HEK293 (cell line): ENCODE measurements at regions not wholly inside any gene's neighbourhood (a gene's known extent, or its start where the extent isn't known, plus 50 kb on each side); places are given as distances from the start of the nearest gene placed in this dataset.

ENCODE experiments used
- FEZF1 ChIP-seq: fragments of 450-650 bp; formaldehyde crosslinking; IDR thresholded peaks from 2 replicates; pipeline ENCODE4 v1.5.1; 2016; ENCODE audit warnings: missing biosample characterization, missing genetic modification characterization
- GLI2 ChIP-seq: fragments of 450-650 bp; formaldehyde crosslinking; IDR thresholded peaks from 2 replicates; pipeline ENCODE4; 2017; ENCODE audit warnings: missing biosample characterization, missing genetic modification characterization, low read depth, borderline replicate concordance
- OSR2 ChIP-seq: fragments of 450-650 bp; formaldehyde crosslinking; IDR thresholded peaks from 2 replicates; pipeline ENCODE4 v1.5.1; 2016; ENCODE audit warnings: missing biosample characterization, missing genetic modification characterization
- REPIN1 ChIP-seq: fragments of 450-650 bp; formaldehyde crosslinking; IDR thresholded peaks from 2 replicates; pipeline ENCODE4 v1.5.1; 2017; ENCODE audit warnings: missing biosample characterization, missing genetic modification characterization, low read depth
- SP3 ChIP-seq: fragments of 450-650 bp; formaldehyde crosslinking; IDR thresholded peaks from 2 replicates; pipeline ENCODE4 v1.5.1; 2016; ENCODE audit warnings: missing biosample characterization, missing genetic modification characterization
- SP7 ChIP-seq: fragments of 450-650 bp; formaldehyde crosslinking; IDR thresholded peaks from 2 replicates; pipeline ENCODE4 v1.5.1; 2016; ENCODE audit warnings: missing biosample characterization, missing genetic modification characterization
- WT1 ChIP-seq: fragments of 450-650 bp; formaldehyde crosslinking; IDR thresholded peaks from 2 replicates; pipeline ENCODE4 v1.5.1; 2016; ENCODE audit warnings: missing biosample characterization, missing genetic modification characterization
- ZNF132 ChIP-seq: fragments of 450-650 bp; formaldehyde crosslinking; IDR thresholded peaks from 2 replicates; pipeline ENCODE4 v1.5.1; 2017; ENCODE audit warnings: missing biosample characterization, missing genetic modification characterization, borderline replicate concordance
- ZNF157 ChIP-seq: fragments of 450-650 bp; formaldehyde crosslinking; IDR thresholded peaks from 2 replicates; pipeline ENCODE4 v1.5.1; 2016; ENCODE audit warnings: missing biosample characterization, missing genetic modification characterization
- ZNF169 ChIP-seq: fragments of 450-650 bp; formaldehyde crosslinking; IDR thresholded peaks from 2 replicates; pipeline ENCODE4 v1.5.1; 2016; ENCODE audit warnings: missing biosample characterization, missing genetic modification characterization
- ZNF221 ChIP-seq: fragments of 450-650 bp; formaldehyde crosslinking; IDR thresholded peaks from 2 replicates; pipeline ENCODE4 v1.5.1; 2017; ENCODE audit warnings: missing biosample characterization, missing genetic modification characterization, borderline replicate concordance
- ZNF223 ChIP-seq: fragments of 450-650 bp; formaldehyde crosslinking; IDR thresholded peaks from 2 replicates; pipeline ENCODE4 v1.5.1; 2016; ENCODE audit warnings: missing biosample characterization, missing genetic modification characterization
- ZNF394 ChIP-seq: fragments of 450-650 bp; formaldehyde crosslinking; IDR thresholded peaks from 2 replicates; pipeline ENCODE4 v1.5.1; 2016; ENCODE audit warnings: missing biosample characterization, missing genetic modification characterization, mild to moderate bottlenecking, moderate library complexity, borderline replicate concordance
- ZNF426 ChIP-seq: fragments of 450-650 bp; formaldehyde crosslinking; IDR thresholded peaks from 2 replicates; pipeline ENCODE4 v1.5.1; 2017; ENCODE audit warnings: missing biosample characterization, missing genetic modification characterization, mild to moderate bottlenecking, inconsistent platforms, moderate library complexity
- ZNF529 ChIP-seq: fragments of 450-650 bp; formaldehyde crosslinking; IDR thresholded peaks from 2 replicates; pipeline ENCODE4 v1.5.1; 2017; ENCODE audit warnings: missing genetic modification characterization, missing biosample characterization; ENCODE audit not compliant: insufficient replicate concordance
- ZNF548 ChIP-seq: fragments of 450-650 bp; formaldehyde crosslinking; IDR thresholded peaks from 2 replicates; pipeline ENCODE4 v1.5.1; 2016; ENCODE audit warnings: missing biosample characterization, missing genetic modification characterization
- ZNF629 ChIP-seq: fragments of 450-650 bp; formaldehyde crosslinking; IDR thresholded peaks from 2 replicates; pipeline ENCODE4 v1.5.1; 2017; ENCODE audit warnings: missing biosample characterization, missing genetic modification characterization
- ZXDB ChIP-seq: fragments of 450-650 bp; formaldehyde crosslinking; IDR thresholded peaks from 2 replicates; pipeline ENCODE4 v1.5.1; 2016; ENCODE audit warnings: missing biosample characterization, missing genetic modification characterization
- TF ChIP-seq, protein P1 (sequence below): fragments of 450-650 bp; formaldehyde crosslinking; IDR thresholded peaks from 2 replicates; pipeline ENCODE4 v1.5.1; 2016; ENCODE audit warnings: missing biosample characterization, missing genetic modification characterization
- TF ChIP-seq, protein P2 (sequence below): fragments of 450-650 bp; formaldehyde crosslinking; conservative IDR thresholded peaks from 2 replicates; pipeline ENCODE4 v1.5.1; 2016; ENCODE audit warnings: low read depth, missing biosample characterization, missing genetic modification characterization
- TF ChIP-seq, protein P3 (sequence below): fragments of 450-650 bp; formaldehyde crosslinking; IDR thresholded peaks from 2 replicates; pipeline ENCODE4 v1.5.1; 2017; ENCODE audit warnings: missing biosample characterization, mild to moderate bottlenecking, missing genetic modification characterization, moderate library complexity
- TF ChIP-seq, protein P4 (sequence below): fragments of 450-650 bp; formaldehyde crosslinking; IDR thresholded peaks from 2 replicates; pipeline ENCODE4 v1.5.1; 2016; ENCODE audit warnings: missing biosample characterization, missing genetic modification characterization, low read depth
- TF ChIP-seq, protein P5 (sequence below): fragments of 450-650 bp; formaldehyde crosslinking; IDR thresholded peaks from 2 replicates; pipeline ENCODE4 v1.5.1; 2017; ENCODE audit warnings: missing biosample characterization, missing genetic modification characterization
- TF ChIP-seq, protein P6 (sequence below): fragments of 450-650 bp; IDR thresholded peaks from 2 replicates; pipeline ENCODE4 v1.5.1; 2018; ENCODE audit warnings: missing biosample characterization, missing genetic modification characterization

DNA sequence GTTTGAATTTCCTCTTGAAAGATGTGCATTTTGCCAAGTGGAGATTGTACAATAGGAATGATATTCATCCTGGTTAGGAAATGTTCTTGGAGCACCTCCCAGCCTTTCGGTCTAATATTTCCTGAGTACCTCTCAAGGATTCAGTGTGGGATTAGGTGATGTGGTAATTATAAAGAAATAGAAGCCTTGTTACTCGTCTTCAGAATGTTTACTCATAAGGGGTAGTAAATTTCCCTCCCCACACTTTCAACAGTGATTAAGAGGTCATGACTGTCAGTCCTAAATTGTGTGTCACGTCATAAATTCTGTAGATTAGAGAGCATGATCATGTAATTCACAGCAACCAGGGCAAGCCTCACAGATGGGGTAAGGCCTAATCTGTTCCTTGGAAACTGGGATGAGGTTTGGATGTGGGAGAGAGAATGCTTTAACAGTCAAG is 633.1 kb upstream of the TBL1XR1 start (continued):
- TF ChIP-seq REPIN1 (tag by site-specific recombination) (no peak), ZNF223 (no peak), ZXDB (tag by site-specific recombination) (no peak), ZNF394 (no peak), SP3 (tag by site-specific recombination) (no peak), ZNF629 (peak; percentile 60; the same call in 1 of the 2 replicates), SP7 (tag by site-specific recombination) (peak; percentile 97), ZNF157 (tag by site-specific recombination) (no peak), ZNF132 (tag by site-specific recombination) (no peak), ZNF548 (tag by site-specific recombination) (no peak), ZNF529 (tag by site-specific recombination) (no peak), ZNF221 (tag by site-specific recombination) (no peak), FEZF1 (tag by site-specific recombination) (peak; percentile 71), GLI2 (tag by site-specific recombination) (peak; percentile 85; the same call in 1 of the 2 replicates), WT1 (no peak), OSR2 (tag by site-specific recombination) (peak; percentile 45; the same call in 1 of the 2 replicates), ZNF169 (tag by site-specific recombination) (no peak), ZNF426 (tag by site-specific recombination) (no peak)
- TF ChIP-seq, protein P1, sequence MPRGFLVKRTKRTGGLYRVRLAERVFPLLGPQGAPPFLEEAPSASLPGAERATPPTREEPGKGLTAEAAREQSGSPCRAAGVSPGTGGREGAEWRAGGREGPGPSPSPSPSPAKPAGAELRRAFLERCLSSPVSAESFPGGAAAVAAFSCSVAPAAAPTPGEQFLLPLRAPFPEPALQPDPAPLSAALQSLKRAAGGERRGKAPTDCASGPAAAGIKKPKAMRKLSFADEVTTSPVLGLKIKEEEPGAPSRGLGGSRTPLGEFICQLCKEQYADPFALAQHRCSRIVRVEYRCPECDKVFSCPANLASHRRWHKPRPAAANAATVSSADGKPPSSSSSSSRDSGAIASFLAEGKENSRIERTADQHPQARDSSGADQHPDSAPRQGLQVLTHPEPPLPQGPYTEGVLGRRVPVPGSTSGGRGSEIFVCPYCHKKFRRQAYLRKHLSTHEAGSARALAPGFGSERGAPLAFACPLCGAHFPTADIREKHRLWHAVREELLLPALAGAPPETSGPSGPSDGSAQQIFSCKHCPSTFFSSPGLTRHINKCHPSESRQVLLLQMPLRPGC, result 0 out of 2 replicates have a peak, but pooled peaks have one; percentile 55
- TF ChIP-seq, protein P2, sequence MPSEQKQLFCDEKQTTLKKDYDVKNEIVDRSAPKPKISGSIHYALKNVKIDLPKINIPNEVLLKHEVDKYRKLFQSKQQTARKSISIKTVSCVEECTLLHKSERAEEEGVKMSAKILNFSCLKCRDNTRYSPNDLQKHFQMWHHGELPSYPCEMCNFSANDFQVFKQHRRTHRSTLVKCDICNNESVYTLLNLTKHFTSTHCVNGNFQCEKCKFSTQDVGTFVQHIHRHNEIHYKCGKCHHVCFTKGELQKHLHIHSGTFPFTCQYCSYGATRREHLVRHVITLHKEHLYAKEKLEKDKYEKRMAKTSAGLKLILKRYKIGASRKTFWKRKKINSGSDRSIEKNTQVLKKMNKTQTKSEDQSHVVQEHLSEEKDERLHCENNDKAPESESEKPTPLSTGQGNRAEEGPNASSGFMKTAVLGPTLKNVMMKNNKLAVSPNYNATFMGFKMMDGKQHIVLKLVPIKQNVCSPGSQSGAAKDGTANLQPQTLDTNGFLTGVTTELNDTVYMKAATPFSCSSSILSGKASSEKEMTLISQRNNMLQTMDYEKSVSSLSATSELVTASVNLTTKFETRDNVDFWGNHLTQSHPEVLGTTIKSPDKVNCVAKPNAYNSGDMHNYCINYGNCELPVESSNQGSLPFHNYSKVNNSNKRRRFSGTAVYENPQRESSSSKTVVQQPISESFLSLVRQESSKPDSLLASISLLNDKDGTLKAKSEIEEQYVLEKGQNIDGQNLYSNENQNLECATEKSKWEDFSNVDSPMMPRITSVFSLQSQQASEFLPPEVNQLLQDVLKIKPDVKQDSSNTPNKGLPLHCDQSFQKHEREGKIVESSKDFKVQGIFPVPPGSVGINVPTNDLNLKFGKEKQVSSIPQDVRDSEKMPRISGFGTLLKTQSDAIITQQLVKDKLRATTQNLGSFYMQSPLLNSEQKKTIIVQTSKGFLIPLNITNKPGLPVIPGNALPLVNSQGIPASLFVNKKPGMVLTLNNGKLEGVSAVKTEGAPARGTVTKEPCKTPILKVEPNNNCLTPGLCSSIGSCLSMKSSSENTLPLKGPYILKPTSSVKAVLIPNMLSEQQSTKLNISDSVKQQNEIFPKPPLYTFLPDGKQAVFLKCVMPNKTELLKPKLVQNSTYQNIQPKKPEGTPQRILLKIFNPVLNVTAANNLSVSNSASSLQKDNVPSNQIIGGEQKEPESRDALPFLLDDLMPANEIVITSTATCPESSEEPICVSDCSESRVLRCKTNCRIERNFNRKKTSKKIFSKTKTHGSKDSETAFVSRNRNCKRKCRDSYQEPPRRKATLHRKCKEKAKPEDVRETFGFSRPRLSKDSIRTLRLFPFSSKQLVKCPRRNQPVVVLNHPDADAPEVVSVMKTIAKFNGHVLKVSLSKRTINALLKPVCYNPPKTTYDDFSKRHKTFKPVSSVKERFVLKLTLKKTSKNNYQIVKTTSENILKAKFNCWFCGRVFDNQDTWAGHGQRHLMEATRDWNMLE, result no peak
- TF ChIP-seq, protein P3, sequence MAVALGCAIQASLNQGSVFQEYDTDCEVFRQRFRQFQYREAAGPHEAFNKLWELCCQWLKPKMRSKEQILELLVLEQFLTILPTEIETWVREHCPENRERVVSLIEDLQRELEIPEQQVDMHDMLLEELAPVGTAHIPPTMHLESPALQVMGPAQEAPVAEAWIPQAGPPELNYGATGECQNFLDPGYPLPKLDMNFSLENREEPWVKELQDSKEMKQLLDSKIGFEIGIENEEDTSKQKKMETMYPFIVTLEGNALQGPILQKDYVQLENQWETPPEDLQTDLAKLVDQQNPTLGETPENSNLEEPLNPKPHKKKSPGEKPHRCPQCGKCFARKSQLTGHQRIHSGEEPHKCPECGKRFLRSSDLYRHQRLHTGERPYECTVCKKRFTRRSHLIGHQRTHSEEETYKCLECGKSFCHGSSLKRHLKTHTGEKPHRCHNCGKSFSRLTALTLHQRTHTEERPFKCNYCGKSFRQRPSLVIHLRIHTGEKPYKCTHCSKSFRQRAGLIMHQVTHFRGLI, result no peak
- TF ChIP-seq, protein P4, sequence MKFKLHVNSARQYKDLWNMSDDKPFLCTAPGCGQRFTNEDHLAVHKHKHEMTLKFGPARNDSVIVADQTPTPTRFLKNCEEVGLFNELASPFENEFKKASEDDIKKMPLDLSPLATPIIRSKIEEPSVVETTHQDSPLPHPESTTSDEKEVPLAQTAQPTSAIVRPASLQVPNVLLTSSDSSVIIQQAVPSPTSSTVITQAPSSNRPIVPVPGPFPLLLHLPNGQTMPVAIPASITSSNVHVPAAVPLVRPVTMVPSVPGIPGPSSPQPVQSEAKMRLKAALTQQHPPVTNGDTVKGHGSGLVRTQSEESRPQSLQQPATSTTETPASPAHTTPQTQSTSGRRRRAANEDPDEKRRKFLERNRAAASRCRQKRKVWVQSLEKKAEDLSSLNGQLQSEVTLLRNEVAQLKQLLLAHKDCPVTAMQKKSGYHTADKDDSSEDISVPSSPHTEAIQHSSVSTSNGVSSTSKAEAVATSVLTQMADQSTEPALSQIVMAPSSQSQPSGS (tag by site-specific recombination), result peak; percentile 87
- TF ChIP-seq, protein P5, sequence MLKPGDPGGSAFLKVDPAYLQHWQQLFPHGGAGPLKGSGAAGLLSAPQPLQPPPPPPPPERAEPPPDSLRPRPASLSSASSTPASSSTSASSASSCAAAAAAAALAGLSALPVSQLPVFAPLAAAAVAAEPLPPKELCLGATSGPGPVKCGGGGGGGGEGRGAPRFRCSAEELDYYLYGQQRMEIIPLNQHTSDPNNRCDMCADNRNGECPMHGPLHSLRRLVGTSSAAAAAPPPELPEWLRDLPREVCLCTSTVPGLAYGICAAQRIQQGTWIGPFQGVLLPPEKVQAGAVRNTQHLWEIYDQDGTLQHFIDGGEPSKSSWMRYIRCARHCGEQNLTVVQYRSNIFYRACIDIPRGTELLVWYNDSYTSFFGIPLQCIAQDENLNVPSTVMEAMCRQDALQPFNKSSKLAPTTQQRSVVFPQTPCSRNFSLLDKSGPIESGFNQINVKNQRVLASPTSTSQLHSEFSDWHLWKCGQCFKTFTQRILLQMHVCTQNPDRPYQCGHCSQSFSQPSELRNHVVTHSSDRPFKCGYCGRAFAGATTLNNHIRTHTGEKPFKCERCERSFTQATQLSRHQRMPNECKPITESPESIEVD (tag by site-specific recombination), result peak; percentile 58
- TF ChIP-seq, protein P6, sequence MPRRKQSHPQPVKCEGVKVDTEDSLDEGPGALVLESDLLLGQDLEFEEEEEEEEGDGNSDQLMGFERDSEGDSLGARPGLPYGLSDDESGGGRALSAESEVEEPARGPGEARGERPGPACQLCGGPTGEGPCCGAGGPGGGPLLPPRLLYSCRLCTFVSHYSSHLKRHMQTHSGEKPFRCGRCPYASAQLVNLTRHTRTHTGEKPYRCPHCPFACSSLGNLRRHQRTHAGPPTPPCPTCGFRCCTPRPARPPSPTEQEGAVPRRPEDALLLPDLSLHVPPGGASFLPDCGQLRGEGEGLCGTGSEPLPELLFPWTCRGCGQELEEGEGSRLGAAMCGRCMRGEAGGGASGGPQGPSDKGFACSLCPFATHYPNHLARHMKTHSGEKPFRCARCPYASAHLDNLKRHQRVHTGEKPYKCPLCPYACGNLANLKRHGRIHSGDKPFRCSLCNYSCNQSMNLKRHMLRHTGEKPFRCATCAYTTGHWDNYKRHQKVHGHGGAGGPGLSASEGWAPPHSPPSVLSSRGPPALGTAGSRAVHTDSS (tag by site-specific recombination), result no peak
